ENCODE measurements at regions not wholly inside any gene's neighbourhood (a gene's known extent, or its start where the extent isn't known, plus 50 kb on each side); places are given as distances from the start of the nearest gene placed in this dataset.
"Not testable (repeated sequence)": the region's sequence is repeated elsewhere in the genome, so short reads cannot be mapped to it uniquely, and the experiment has no call there.

DNA sequence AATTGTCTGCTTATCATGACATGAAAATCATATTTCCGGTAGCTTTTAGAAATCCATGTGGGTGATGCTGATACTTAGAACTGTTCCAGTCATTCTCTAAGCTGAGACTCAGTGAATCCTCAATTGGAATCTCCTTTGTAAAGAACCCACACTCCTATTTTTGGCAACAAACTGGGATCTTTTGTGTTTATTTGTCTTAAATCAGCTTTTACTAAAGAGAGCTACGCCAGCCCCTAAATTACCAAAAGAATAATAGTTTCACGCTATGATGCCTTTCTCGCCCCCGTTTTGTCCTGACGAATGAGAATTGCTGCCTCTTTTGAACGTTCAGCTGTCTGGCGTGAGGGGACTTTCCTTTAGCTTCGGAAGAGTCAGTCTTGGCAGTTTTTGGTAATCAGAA, 195.9 kb downstream of the SHOX start:
- DNase-seq: no peak
- no peak overlapping the region for H3K27ac Mint-ChIP-seq (ENCODE audit: unreplicated experiment)

DNA sequence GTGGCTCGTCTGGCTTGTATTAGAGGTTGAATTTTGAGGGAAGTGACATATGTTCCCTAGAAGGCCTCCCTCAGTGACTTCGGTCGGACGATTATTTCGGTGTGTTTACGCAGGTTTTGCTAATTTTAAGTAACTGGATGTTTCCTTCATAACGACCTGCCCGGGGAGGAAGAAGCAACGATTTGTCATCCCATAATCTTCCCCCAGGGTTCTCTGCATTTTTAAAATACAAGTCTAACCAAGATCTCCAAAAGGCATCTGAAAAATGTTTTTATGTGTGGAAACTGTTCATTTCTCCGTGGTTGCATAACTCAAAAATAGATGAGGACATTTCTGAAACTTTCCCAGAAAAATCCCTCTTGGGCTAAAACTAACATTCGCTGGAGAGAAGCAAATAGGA, 195.4 kb downstream of the SHOX start:
- TF ChIP-seq, protein P1, sequence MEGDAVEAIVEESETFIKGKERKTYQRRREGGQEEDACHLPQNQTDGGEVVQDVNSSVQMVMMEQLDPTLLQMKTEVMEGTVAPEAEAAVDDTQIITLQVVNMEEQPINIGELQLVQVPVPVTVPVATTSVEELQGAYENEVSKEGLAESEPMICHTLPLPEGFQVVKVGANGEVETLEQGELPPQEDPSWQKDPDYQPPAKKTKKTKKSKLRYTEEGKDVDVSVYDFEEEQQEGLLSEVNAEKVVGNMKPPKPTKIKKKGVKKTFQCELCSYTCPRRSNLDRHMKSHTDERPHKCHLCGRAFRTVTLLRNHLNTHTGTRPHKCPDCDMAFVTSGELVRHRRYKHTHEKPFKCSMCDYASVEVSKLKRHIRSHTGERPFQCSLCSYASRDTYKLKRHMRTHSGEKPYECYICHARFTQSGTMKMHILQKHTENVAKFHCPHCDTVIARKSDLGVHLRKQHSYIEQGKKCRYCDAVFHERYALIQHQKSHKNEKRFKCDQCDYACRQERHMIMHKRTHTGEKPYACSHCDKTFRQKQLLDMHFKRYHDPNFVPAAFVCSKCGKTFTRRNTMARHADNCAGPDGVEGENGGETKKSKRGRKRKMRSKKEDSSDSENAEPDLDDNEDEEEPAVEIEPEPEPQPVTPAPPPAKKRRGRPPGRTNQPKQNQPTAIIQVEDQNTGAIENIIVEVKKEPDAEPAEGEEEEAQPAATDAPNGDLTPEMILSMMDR (IDR thresholded peaks at IDR 0.05; ENCODE audit: partially characterized antibody, unreplicated experiment): no peak
- Mint-ChIP-seq H3K36me3 (ENCODE audit: unreplicated experiment) (no peaks in the 10 kb centered on the region), H3K4me3 (ENCODE audit: unreplicated experiment) (no peak overlapping the region), H3K27ac (ENCODE audit: unreplicated experiment) (no peak overlapping the region), H3K27me3 (ENCODE audit: unreplicated experiment) (peaks cover 2% of the 10 kb centered on the region), H3K9me3 (ENCODE audit: unreplicated experiment) (peaks cover 2% of the 10 kb centered on the region), H3K4me1 (ENCODE audit: low read depth, unreplicated experiment) (peaks cover 4% of the 10 kb centered on the region)
- DNase-seq: no peak

More for the DNA sequence above, 195.9 kb downstream of the SHOX start:
- peaks cover 2% of the 10 kb centered on the region for H3K9me3 Mint-ChIP-seq (ENCODE audit: unreplicated experiment)
- H3K4me1 Mint-ChIP-seq (ENCODE audit: low read depth, unreplicated experiment): peaks cover 4% of the 10 kb centered on the region
- no peak overlapping the region for H3K4me3 Mint-ChIP-seq (ENCODE audit: unreplicated experiment)
- peaks cover 2% of the 10 kb centered on the region for H3K27me3 Mint-ChIP-seq (ENCODE audit: unreplicated experiment)
- H3K36me3 Mint-ChIP-seq (ENCODE audit: unreplicated experiment): no peaks in the 10 kb centered on the region
- TF ChIP-seq, protein P1 (IDR thresholded peaks at IDR 0.05; ENCODE audit: partially characterized antibody, unreplicated experiment): no peak

- H3K27me3 Mint-ChIP-seq (ENCODE audit: unreplicated experiment); H3K27ac Mint-ChIP-seq (ENCODE audit: unreplicated experiment); DNase-seq; H3K9me3 Mint-ChIP-seq (ENCODE audit: unreplicated experiment); H3K36me3 Mint-ChIP-seq (ENCODE audit: unreplicated experiment); H3K4me3 Mint-ChIP-seq (ENCODE audit: unreplicated experiment); H3K4me1 Mint-ChIP-seq (ENCODE audit: low read depth, unreplicated experiment): not testable (repeated sequence)
These were observed 192.5 kb downstream of the SHOX start for GRCh38 chrX:823073-823472.

GRCh38 chrX:821327-822107, 190.9 kb downstream of the SHOX start:
- Mint-ChIP-seq H3K27me3 (ENCODE audit: unreplicated experiment) (peaks cover 5% of the 10 kb centered on the region), H3K4me3 (ENCODE audit: unreplicated experiment) (no peak overlapping the region), H3K4me1 (ENCODE audit: low read depth, unreplicated experiment) (peaks cover 4% of the 10 kb centered on the region), H3K27ac (ENCODE audit: unreplicated experiment) (no peak overlapping the region), H3K36me3 (ENCODE audit: unreplicated experiment) (no peaks in the 10 kb centered on the region), H3K9me3 (ENCODE audit: unreplicated experiment) (peaks cover 4% of the 10 kb centered on the region)
- TF ChIP-seq, protein P1 (IDR thresholded peaks at IDR 0.05; ENCODE audit: partially characterized antibody, unreplicated experiment): no peak
- DNase-seq: no peak

GRCh38 chrX:819684-820083, 189.1 kb downstream of the SHOX start:
- Mint-ChIP-seq H3K27me3 (ENCODE audit: unreplicated experiment) (peaks cover 5% of the 10 kb centered on the region), H3K4me3 (ENCODE audit: unreplicated experiment) (no peak overlapping the region), H3K36me3 (ENCODE audit: unreplicated experiment) (peaks cover 5% of the 10 kb centered on the region), H3K9me3 (ENCODE audit: unreplicated experiment) (peaks cover 4% of the 10 kb centered on the region), H3K27ac (ENCODE audit: unreplicated experiment) (no peak overlapping the region), H3K4me1 (ENCODE audit: low read depth, unreplicated experiment) (no peaks in the 10 kb centered on the region)
- DNase-seq: no peak
- TF ChIP-seq, protein P1 (IDR thresholded peaks at IDR 0.05; ENCODE audit: partially characterized antibody, unreplicated experiment): no peak

Measured in glutamatergic neuron (in vitro differentiated cells).